PC-3 (cell line): ENCODE measurements at regions not wholly inside any gene's neighbourhood (a gene's known extent, or its start where the extent isn't known, plus 50 kb on each side); places are given as distances from the start of the nearest gene placed in this dataset.

Experiments
- ATAC-seq: fragments of 200-7000 bp; cut with Tn5 transposase; 2 replicates; pipeline ENCODE4 v1.9.1; 2020; ENCODE audit warnings: mild to moderate bottlenecking, moderate library complexity
- BruUV-seq: library from RNA; stranded (reverse); fragments of 400-500 nt; replicated peaks from 2 replicates; lab custom pipeline; 2021; lab: Mats Ljungman, UMichigan
- CTCF ChIA-PET: fragments of 300-600 bp; sonication (Branson Sonifier 250); formaldehyde crosslinking; loops from one replicate; lab custom pipeline; 2022; ENCODE audit warnings: antibody characterized with exemption; lab: Charles Lee
- POLR2A ChIA-PET: fragments of 300-600 bp; sonication (Branson Sonifier 250); formaldehyde crosslinking; loops from one replicate; lab custom pipeline; 2022; ENCODE audit warnings: antibody characterized with exemption; ENCODE audit not compliant: unreplicated experiment; lab: Charles Lee
- DNase-seq: peaks from one replicate; pipeline ENCODE4 v3.0.0-alpha.2; 2015
- H2AFZ ChIP-seq: fragments of 300-600 bp; sonication (generic); 2 replicates; pipeline ENCODE4 v1.6.0; 2016; ENCODE audit warnings: antibody characterized with exemption, low read length
- H3F3A ChIP-seq: fragments of 300-600 bp; sonication (generic); one replicate; pipeline ENCODE4 v1.6.0; 2017; ENCODE audit warnings: antibody characterized with exemption, low read length, control low read depth, mild to moderate bottlenecking; ENCODE audit not compliant: unreplicated experiment
- H3K27ac ChIP-seq: fragments of 300-600 bp; sonication (generic); 2 replicates; pipeline ENCODE4 v1.5.1; 2016; ENCODE audit warnings: mild to moderate bottlenecking, low read length
- H3K27me3 ChIP-seq: fragments of 300-600 bp; sonication (generic); 2 replicates; pipeline ENCODE4 v1.6.1; 2016; ENCODE audit warnings: low read length, mixed read lengths
- H3K36me3 ChIP-seq: fragments of 300-600 bp; sonication (generic); 2 replicates; pipeline ENCODE4 v1.6.1; 2016; ENCODE audit warnings: low read depth, mixed run types, low read length, mixed read lengths
- H3K4me1 ChIP-seq: fragments of 300-600 bp; sonication (generic); 2 replicates; pipeline ENCODE4 v1.5.1; 2016; ENCODE audit warnings: low read length; ENCODE audit not compliant: insufficient read depth
- H3K4me2 ChIP-seq: fragments of 300-600 bp; sonication (generic); 2 replicates; pipeline ENCODE4 v1.6.0; 2016; ENCODE audit warnings: low read length
- H3K4me3 ChIP-seq: fragments of 300-600 bp; sonication (generic); 2 replicates; pipeline ENCODE4 v1.5.1; 2016; ENCODE audit warnings: mild to moderate bottlenecking, low read length, mixed read lengths
- H3K79me2 ChIP-seq: fragments of 300-600 bp; sonication (generic); 2 replicates; pipeline ENCODE4 v1.6.1; 2017; ENCODE audit warnings: low read length, mixed read lengths
- H3K9ac ChIP-seq: fragments of 300-600 bp; sonication (generic); 2 replicates; pipeline ENCODE4 v1.6.0; 2016; ENCODE audit warnings: mild to moderate bottlenecking, low read length
- H3K9me2 ChIP-seq: fragments of 300-600 bp; sonication (generic); replicated peaks from 2 replicates; pipeline ENCODE4 v1.6.1; 2016; ENCODE audit warnings: mixed run types, low read length, mixed read lengths
- H3K9me3 ChIP-seq: fragments of 300-600 bp; sonication (generic); 2 replicates; pipeline ENCODE4 v1.6.1; 2016; ENCODE audit warnings: low read length, mixed read lengths
- H4K20me1 ChIP-seq: fragments of 300-600 bp; sonication (generic); 2 replicates; pipeline ENCODE4 v1.6.1; 2016; ENCODE audit warnings: low read length, mixed read lengths
- EZH2 ChIP-seq: fragments of 300-600 bp; sonication (generic); IDR thresholded peaks from one replicate; pipeline ENCODE4 v1.6.1; 2017; ENCODE audit warnings: antibody characterized with exemption, mild to moderate bottlenecking, low read length; ENCODE audit not compliant: unreplicated experiment
- EZH2phosphoT487 ChIP-seq: fragments of 300-600 bp; sonication (generic); IDR thresholded peaks from 2 replicates; pipeline ENCODE4 v1.6.1; 2018; ENCODE audit warnings: mild to moderate bottlenecking, antibody characterized with exemption, low read length, borderline replicate concordance
- intact Hi-C: fragments of 100-400 bp; cut with micrococcal nuclease; formaldehyde crosslinking; loops from 2 replicates; pipeline ENCODE4 v1.9.0; 2023
- TF ChIP-seq, protein P1 (sequence below): fragments of 300-600 bp; sonication (generic); conservative IDR thresholded peaks from 2 replicates; pipeline ENCODE4 v1.5.1; 2017; ENCODE audit warnings: antibody characterized with exemption, low read depth, mild to moderate bottlenecking, low read length

DNA sequence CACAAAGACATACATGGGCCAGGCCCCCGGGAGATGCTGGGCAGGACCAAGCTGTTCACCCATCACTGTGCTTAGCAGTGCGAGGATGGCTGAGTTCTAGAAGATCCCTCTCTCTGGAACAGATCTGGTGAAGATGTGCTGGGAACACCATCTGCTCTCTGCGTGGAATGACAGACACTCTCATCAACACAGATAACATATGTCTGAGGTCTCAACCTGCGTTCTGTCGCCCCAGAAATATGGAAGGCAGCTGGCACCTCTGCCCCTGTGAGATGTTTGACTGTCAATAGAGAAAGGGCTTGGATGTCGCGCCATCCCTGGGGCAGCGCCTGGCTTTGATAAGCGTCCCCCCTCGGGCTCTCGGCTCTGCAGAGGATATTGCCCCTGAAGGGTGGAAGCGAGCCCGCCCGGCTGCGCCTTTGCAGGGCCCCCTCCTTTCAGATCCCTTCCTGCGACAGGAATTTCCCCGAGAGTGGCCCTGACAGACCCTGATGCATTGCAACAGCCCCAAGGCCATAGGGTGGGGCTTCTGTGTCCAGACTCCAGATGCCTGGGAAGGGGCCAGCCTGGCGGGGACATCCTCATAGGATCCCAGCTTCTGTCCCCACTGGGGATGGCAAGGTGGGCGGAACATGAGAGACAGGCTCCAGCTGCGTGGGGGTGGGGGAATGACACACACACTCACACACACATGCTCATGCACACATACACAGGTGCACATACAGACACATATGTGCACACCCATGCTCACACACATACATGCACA lies 86.9 kb upstream of the ZNF469 start:
- no peak for TF ChIP-seq EZH2phosphoT487
- TF ChIP-seq, protein P1, sequence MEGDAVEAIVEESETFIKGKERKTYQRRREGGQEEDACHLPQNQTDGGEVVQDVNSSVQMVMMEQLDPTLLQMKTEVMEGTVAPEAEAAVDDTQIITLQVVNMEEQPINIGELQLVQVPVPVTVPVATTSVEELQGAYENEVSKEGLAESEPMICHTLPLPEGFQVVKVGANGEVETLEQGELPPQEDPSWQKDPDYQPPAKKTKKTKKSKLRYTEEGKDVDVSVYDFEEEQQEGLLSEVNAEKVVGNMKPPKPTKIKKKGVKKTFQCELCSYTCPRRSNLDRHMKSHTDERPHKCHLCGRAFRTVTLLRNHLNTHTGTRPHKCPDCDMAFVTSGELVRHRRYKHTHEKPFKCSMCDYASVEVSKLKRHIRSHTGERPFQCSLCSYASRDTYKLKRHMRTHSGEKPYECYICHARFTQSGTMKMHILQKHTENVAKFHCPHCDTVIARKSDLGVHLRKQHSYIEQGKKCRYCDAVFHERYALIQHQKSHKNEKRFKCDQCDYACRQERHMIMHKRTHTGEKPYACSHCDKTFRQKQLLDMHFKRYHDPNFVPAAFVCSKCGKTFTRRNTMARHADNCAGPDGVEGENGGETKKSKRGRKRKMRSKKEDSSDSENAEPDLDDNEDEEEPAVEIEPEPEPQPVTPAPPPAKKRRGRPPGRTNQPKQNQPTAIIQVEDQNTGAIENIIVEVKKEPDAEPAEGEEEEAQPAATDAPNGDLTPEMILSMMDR: no peak
- TF ChIP-seq EZH2: no peak
- no TSS peak for BruUV-seq
- no peaks in the 10 kb centered on the region for H3K79me2 ChIP-seq
- no peaks in the 10 kb centered on the region for H3K9me2 ChIP-seq
- DNase-seq: no peak
- no peaks in the 10 kb centered on the region for H3K9me3 ChIP-seq
- no peak for ATAC-seq
- H3K4me1 ChIP-seq: no peaks in the 10 kb centered on the region; the same call in 1 of the 2 replicates
- intact Hi-C loops: no loop called here
- no peak overlapping the region for H3K4me3 ChIP-seq
- H3K4me2 ChIP-seq: no peak overlapping the region
- POLR2A ChIA-PET: no interaction called here
- no peak overlapping the region for H3K9ac ChIP-seq
- CTCF ChIA-PET: no interaction called here
- no peaks in the 10 kb centered on the region for H3F3A ChIP-seq
- no peaks in the 10 kb centered on the region for H3K36me3 ChIP-seq
- H3K27me3 ChIP-seq: no peaks in the 10 kb centered on the region
- no peaks in the 10 kb centered on the region for H4K20me1 ChIP-seq
- no peak overlapping the region for H3K27ac ChIP-seq
- no peak overlapping the region for H2AFZ ChIP-seq

GRCh38 chr16:88296437-88297177 lies 86.2 kb upstream of the ZNF469 start:
- Histone ChIP-seq H3K4me2 (no peak overlapping the region), H4K20me1 (no peaks in the 10 kb centered on the region), H3K9ac (no peak overlapping the region), H2AFZ (no peak overlapping the region), H3K79me2 (no peaks in the 10 kb centered on the region), H3K36me3 (no peaks in the 10 kb centered on the region), H3K27ac (no peak overlapping the region), H3K4me1 (no peaks in the 10 kb centered on the region; the same call in 1 of the 2 replicates), H3K9me2 (no peaks in the 10 kb centered on the region), H3K9me3 (no peaks in the 10 kb centered on the region), H3K27me3 (no peaks in the 10 kb centered on the region), H3F3A (no peaks in the 10 kb centered on the region), H3K4me3 (no peak overlapping the region)
- CTCF ChIA-PET: no interaction called here
- intact Hi-C loops: no loop called here
- BruUV-seq: no TSS peak
- TF ChIP-seq, protein P1: no peak
- TF ChIP-seq EZH2: no peak
- no peak for DNase-seq
- ATAC-seq: no peak
- POLR2A ChIA-PET: no interaction called here

- Histone ChIP-seq H3K27ac (no peak overlapping the region), H3F3A (no peaks in the 10 kb centered on the region), H3K9me3 (no peaks in the 10 kb centered on the region), H3K27me3 (no peaks in the 10 kb centered on the region), H3K79me2 (no peaks in the 10 kb centered on the region), H3K4me3 (no peak overlapping the region), H3K9me2 (no peaks in the 10 kb centered on the region), H3K4me1 (no peaks in the 10 kb centered on the region; the same call in 1 of the 2 replicates), H3K4me2 (no peak overlapping the region), H2AFZ (no peak overlapping the region), H4K20me1 (no peaks in the 10 kb centered on the region), H3K9ac (no peak overlapping the region), H3K36me3 (no peaks in the 10 kb centered on the region)
- POLR2A ChIA-PET: no interaction called here
- CTCF ChIA-PET: no interaction called here
- no peak for ATAC-seq
- peak; percentile 26 for DNase-seq
- TF ChIP-seq, protein P1: no peak
- TF ChIP-seq EZH2: no peak
- TF ChIP-seq EZH2phosphoT487: no peak
- intact Hi-C loops: no loop called here
- BruUV-seq: no TSS peak
Observed at GRCh38 chr16:88297178-88297720, 85.5 kb upstream of the ZNF469 start.
